IMR-90 (cell line): ENCODE measurements at regions not wholly inside any gene's neighbourhood (a gene's known extent, or its start where the extent isn't known, plus 50 kb on each side); places are given as distances from the start of the nearest gene placed in this dataset.

Experiments used
- ATAC-seq: fragments of 200-7000 bp; cut with Tn5 transposase; 2 replicates; pipeline ENCODE4 v1.9.1; 2020; ENCODE audit warnings: low read depth, mild to moderate bottlenecking, moderate library complexity
- BruUV-seq: library from RNA; stranded (reverse); fragments of 400-500 nt; replicated peaks from 2 replicates; lab custom pipeline; 2021; lab: Mats Ljungman, UMichigan
- CTCF ChIA-PET: fragments of 300-600 bp; formaldehyde crosslinking; extraction: SDS; loops from one replicate; lab custom pipeline; 2021; ENCODE audit warnings: antibody characterized with exemption; lab: Yijun Ruan, JAX
- POLR2A ChIA-PET: fragments of 300-600 bp; sonication (Branson Sonifier 250); formaldehyde crosslinking; loops from one replicate; lab custom pipeline; 2022; ENCODE audit warnings: antibody characterized with exemption; ENCODE audit not compliant: unreplicated experiment; lab: Charles Lee
- DNase-seq: peaks from one replicate; pipeline ENCODE4 v3.0.0; 2013
- H2AFZ ChIP-seq: replicated peaks from 2 replicates; pipeline ENCODE3; 2013; ENCODE audit warnings: low read length, mild to moderate bottlenecking; ENCODE audit not compliant: poor library complexity
- H2AK5ac ChIP-seq: 2 replicates; pipeline ENCODE4 v1.6.1; 2013; ENCODE audit warnings: low read depth, low read length, inconsistent platforms
- H2AK9ac ChIP-seq: replicated peaks from 2 replicates; pipeline ENCODE3; 2013; ENCODE audit warnings: mild to moderate bottlenecking, low read depth, low read length, moderate library complexity; ENCODE audit not compliant: poor library complexity
- H2BK120ac ChIP-seq: 2 replicates; pipeline ENCODE4 v1.6.1; 2013; ENCODE audit warnings: low read depth, low read length, inconsistent platforms
- H2BK15ac ChIP-seq: 3 replicates; pipeline ENCODE4 v1.6.1; 2013; ENCODE audit warnings: low read depth, low read length, inconsistent platforms
- H2BK20ac ChIP-seq: 2 replicates; pipeline ENCODE4 v1.6.1; 2013; ENCODE audit warnings: low read depth, mild to moderate bottlenecking, inconsistent platforms, low read length, moderate library complexity
- H2BK5ac ChIP-seq: 2 replicates; pipeline ENCODE4 v1.6.1; 2013; ENCODE audit warnings: mild to moderate bottlenecking, low read depth, low read length, inconsistent platforms; ENCODE audit not compliant: poor library complexity, severe bottlenecking
- H3K14ac ChIP-seq: replicated peaks from 2 replicates; pipeline ENCODE4 v1.6.1; 2013; ENCODE audit warnings: low read depth, low read length, inconsistent platforms
- H3K18ac ChIP-seq: 2 replicates; pipeline ENCODE4 v1.6.1; 2013; ENCODE audit warnings: low read depth, low read length, control low read depth
- H3K23ac ChIP-seq: 2 replicates; pipeline ENCODE4 v1.6.1; 2013; ENCODE audit warnings: low read depth, low read length, inconsistent platforms
- H3K27ac ChIP-seq: 2 replicates; pipeline ENCODE4 v1.5.1; 2013; ENCODE audit warnings: mild to moderate bottlenecking, control low read depth, low read length; ENCODE audit not compliant: insufficient read depth
- H3K27me3 ChIP-seq: 2 replicates; pipeline ENCODE4 v1.6.1; 2013; ENCODE audit warnings: low read length; ENCODE audit not compliant: control insufficient read depth, insufficient read depth
- H3K36me3 ChIP-seq: 2 replicates; pipeline ENCODE4 v1.6.1; 2013; ENCODE audit warnings: low read length, mixed read lengths; ENCODE audit not compliant: control insufficient read depth, insufficient read depth
- H3K4ac ChIP-seq: 2 replicates; pipeline ENCODE4 v1.6.1; 2013; ENCODE audit warnings: low read depth, low read length, inconsistent platforms
- H3K4me1 ChIP-seq: 2 replicates; pipeline ENCODE4 v1.6.1; 2013; ENCODE audit warnings: low read length, mixed read lengths; ENCODE audit not compliant: control insufficient read depth, insufficient read depth
- H3K4me2 ChIP-seq: 2 replicates; pipeline ENCODE4 v1.6.1; 2013; ENCODE audit warnings: low read depth, mild to moderate bottlenecking, control low read depth, low read length, moderate library complexity
- H3K4me3 ChIP-seq: 2 replicates; pipeline ENCODE4 v1.5.1; 2013; ENCODE audit warnings: low read depth, mild to moderate bottlenecking, control low read depth, low read length, moderate library complexity; ENCODE audit not compliant: insufficient read depth
- H3K56ac ChIP-seq: 2 replicates; pipeline ENCODE4 v1.6.1; 2013; ENCODE audit warnings: low read length, inconsistent platforms; ENCODE audit not compliant: insufficient read depth; ENCODE audit errors: extremely low read depth
- H3K79me1 ChIP-seq, 2 experiments: 2 replicates each; pipeline ENCODE4 v1.6.1; 2013; ENCODE audit warnings: low read length in 2 of 2, inconsistent platforms in 1 of 2, low read depth in 1 of 2
- H3K9ac ChIP-seq: 2 replicates; pipeline ENCODE4 v1.6.1; 2013; ENCODE audit warnings: low read depth, low read length, control low read depth
- H3K9me1 ChIP-seq: 2 replicates; pipeline ENCODE4 v1.6.1; 2013; ENCODE audit warnings: low read length, inconsistent platforms; ENCODE audit not compliant: insufficient read depth
- H3K9me3 ChIP-seq: 2 replicates; pipeline ENCODE4 v1.6.1; 2013; ENCODE audit warnings: low read length; ENCODE audit not compliant: control insufficient read depth, insufficient read depth
- H4K20me1 ChIP-seq: 2 replicates; pipeline ENCODE4 v1.6.1; 2013; ENCODE audit warnings: low read length, inconsistent platforms; ENCODE audit not compliant: insufficient read depth
- H4K5ac ChIP-seq: 2 replicates; pipeline ENCODE4 v1.6.1; 2013; ENCODE audit warnings: mild to moderate bottlenecking, low read depth, low read length, control low read depth
- H4K8ac ChIP-seq, 2 experiments: 2 replicates each; pipeline ENCODE4 v1.6.1; 2013; ENCODE audit warnings: low read depth in 2 of 2, low read length in 2 of 2, control low read depth in 1 of 2, inconsistent platforms in 1 of 2
- H4K91ac ChIP-seq: 2 replicates; pipeline ENCODE4 v1.6.1; 2013; ENCODE audit warnings: low read depth, low read length, inconsistent platforms; ENCODE audit not compliant: insufficient read depth
- BHLHE40 ChIP-seq: fragments of 150-350 bp; IDR thresholded peaks from 2 replicates; pipeline ENCODE4 v1.6.1; 2016; ENCODE audit warnings: mild to moderate bottlenecking, low read depth, low read length
- CEBPB ChIP-seq: IDR thresholded peaks from 2 replicates; pipeline ENCODE4 v1.6.1; 2012; ENCODE audit warnings: low read depth, low read length, improper control_type of control experiment
- CHD1 ChIP-seq: IDR thresholded peaks from 2 replicates; pipeline ENCODE4 v1.6.1; 2012; ENCODE audit warnings: low read depth, low read length, improper control_type of control experiment
- FOS ChIP-seq: fragments of 150-350 bp; IDR thresholded peaks from 2 replicates; pipeline ENCODE4 v1.6.1; 2016; ENCODE audit warnings: low read depth, low read length
- MAFK ChIP-seq: IDR thresholded peaks from 2 replicates; pipeline ENCODE4 v1.6.1; 2012; ENCODE audit warnings: low read depth, low read length, improper control_type of control experiment
- MAZ ChIP-seq: IDR thresholded peaks from 2 replicates; pipeline ENCODE4 v1.6.1; 2012; ENCODE audit warnings: low read depth, mild to moderate bottlenecking, low read length, improper control_type of control experiment, moderate library complexity, borderline replicate concordance
- MXI1 ChIP-seq: IDR thresholded peaks from 2 replicates; pipeline ENCODE4 v1.6.1; 2012; ENCODE audit warnings: low read depth, mild to moderate bottlenecking, low read length, moderate library complexity, borderline replicate concordance
- NFE2L2 ChIP-seq: fragments of 150-350 bp; IDR thresholded peaks from 2 replicates; pipeline ENCODE4 v1.6.1; 2016; ENCODE audit warnings: low read depth, mild to moderate bottlenecking, low read length
- POLR2A ChIP-seq: IDR thresholded peaks from 2 replicates; pipeline ENCODE4 v1.6.1; 2012; ENCODE audit warnings: mild to moderate bottlenecking, low read depth, low read length
- RAD21 ChIP-seq: IDR thresholded peaks from 2 replicates; pipeline ENCODE4 v1.6.1; 2012; ENCODE audit warnings: low read length, improper control_type of control experiment
- RCOR1 ChIP-seq: IDR thresholded peaks from 2 replicates; pipeline ENCODE4 v1.6.1; 2012; ENCODE audit warnings: mild to moderate bottlenecking, low read length, improper control_type of control experiment; ENCODE audit not compliant: insufficient replicate concordance
- RFX5 ChIP-seq: IDR thresholded peaks from 2 replicates; pipeline ENCODE4 v1.8.0; 2012; ENCODE audit warnings: low read depth, mild to moderate bottlenecking, low read length, moderate library complexity
- SMC3 ChIP-seq: fragments of 150-350 bp; IDR thresholded peaks from 2 replicates; pipeline ENCODE4 v1.6.1; 2016; ENCODE audit warnings: low read depth, mild to moderate bottlenecking, antibody characterized with exemption, low read length, moderate library complexity
- WGBS, 2 experiments: methylation state at CpG; one replicate each; pipeline versions ENCODE4 v1.1.5 to v1.1.7; 2013; ENCODE audit warnings: missing lambda C conversion rate in 2 of 2; ENCODE audit not compliant: insufficient read length in 1 of 2; ENCODE audit errors: extremely low coverage in 2 of 2; 5-methylcytosine and 5-hydroxymethylcytosine counted together
- dilution Hi-C: fragments of 300-500 bp; cut with HindIII; formaldehyde crosslinking; loops from one replicate; pipeline ENCODE4 v1.14.3; 2018; ENCODE audit warnings: low sequenced_read_pairs; ENCODE audit not compliant: unreplicated experiment
- in situ Hi-C: fragments of 300-500 bp; cut with MboI; formaldehyde crosslinking; loops from 3 replicates; pipeline ENCODE4 v1.14.3; 2019; ENCODE audit warnings: low sequenced_read_pairs, inconsistent platforms, mixed read lengths
- intact Hi-C: fragments of 100-400 bp; cut with micrococcal nuclease; formaldehyde crosslinking; loops from 2 replicates; pipeline ENCODE4 v1.10.0; 2022
- TF ChIP-seq, protein P1 (sequence below): conservative IDR thresholded peaks from 2 replicates; pipeline ENCODE4 v1.5.1; 2012; ENCODE audit warnings: mild to moderate bottlenecking, low read depth, low read length, improper control_type of control experiment
- TF ChIP-seq, protein P2 (sequence below): fragments of 150-350 bp; IDR thresholded peaks from 2 replicates; pipeline ENCODE4 v1.6.1; 2016; ENCODE audit warnings: low read depth, mild to moderate bottlenecking, low read length, moderate library complexity, borderline replicate concordance
- TF ChIP-seq, protein P3 (sequence below): fragments of 150-350 bp; IDR thresholded peaks from 2 replicates; pipeline ENCODE4 v1.6.1; 2017; ENCODE audit warnings: mild to moderate bottlenecking, antibody characterized with exemption, low read length, low read depth

DNA sequence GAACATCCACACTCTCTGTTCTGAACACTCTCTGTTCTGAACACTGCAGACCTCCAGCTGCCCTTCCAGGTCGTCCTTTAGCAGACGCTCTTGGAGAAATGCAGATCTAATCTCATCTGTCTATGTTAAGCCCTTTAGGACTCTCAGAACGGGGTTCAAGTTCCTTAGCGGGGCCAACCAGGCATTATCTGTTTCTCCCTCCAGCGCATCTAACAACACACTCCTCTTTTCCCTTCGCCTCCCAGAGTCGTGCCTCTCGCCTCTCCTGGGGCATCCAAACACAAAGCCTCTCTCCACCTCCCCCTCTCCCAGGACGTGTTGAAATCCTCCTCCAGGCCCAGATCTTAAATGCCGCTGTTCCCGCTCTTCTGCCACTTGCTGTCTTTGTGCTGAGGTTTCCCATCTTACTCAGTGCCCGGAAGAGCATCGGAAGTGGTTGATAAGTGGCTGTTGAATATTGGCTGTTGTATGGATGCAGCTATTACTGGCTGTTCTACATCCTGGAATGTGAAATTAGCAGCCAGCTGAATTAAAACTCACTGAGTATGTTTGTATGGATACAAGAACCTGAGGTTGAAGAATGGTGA, 108.4 kb upstream of the GGTLC1 start:
- DNase-seq = no peak
- dilution Hi-C loops = no loop called here
- H4K20me1 ChIP-seq = no peaks in the 10 kb centered on the region
- H3K27me3 ChIP-seq = no peaks in the 10 kb centered on the region
- H3K14ac ChIP-seq = no peak overlapping the region
- no peak overlapping the region for H3K56ac ChIP-seq
- H2AK5ac ChIP-seq = no peak overlapping the region
- no peaks in the 10 kb centered on the region for H3K9me3 ChIP-seq
- BruUV-seq = no TSS peak
- H2BK5ac ChIP-seq = no peak overlapping the region
- no peak overlapping the region for H2AFZ ChIP-seq
- H3K4me1 ChIP-seq = no peaks in the 10 kb centered on the region
- 53% methylated on average over 6 of the region's 13 CpGs; no CpG with 5 or more reads in 1 of the 2 experiments for WGBS, 2 experiments
- no peak overlapping the region for H4K5ac ChIP-seq
- H3K23ac ChIP-seq = no peak overlapping the region
- POLR2A ChIA-PET = no interaction called here
- CTCF ChIA-PET = no interaction called here
- no peak overlapping the region for H2AK9ac ChIP-seq
- no peak overlapping the region for H3K4me2 ChIP-seq
- in situ Hi-C loops = no loop called here
- no peak overlapping the region for H3K27ac ChIP-seq
- H3K9me1 ChIP-seq = no peaks in the 10 kb centered on the region
- H4K91ac ChIP-seq = no peak overlapping the region
- H3K36me3 ChIP-seq = no peaks in the 10 kb centered on the region
- no peak overlapping the region for H2BK120ac ChIP-seq
- H3K18ac ChIP-seq = no peak overlapping the region
- H3K9ac ChIP-seq = no peak overlapping the region
- H4K8ac ChIP-seq = no peak overlapping the region
- intact Hi-C loops = no loop called here
- H3K79me1 ChIP-seq = no peaks in the 10 kb centered on the region
- ATAC-seq = no peak
- no peak overlapping the region for H2BK20ac ChIP-seq
- H2BK15ac ChIP-seq = no peak overlapping the region
- no peak overlapping the region for H3K4me3 ChIP-seq
- no peak overlapping the region for H3K4ac ChIP-seq
- TF ChIP-seq BHLHE40 (no peak), NFE2L2 (no peak), RFX5 (no peak), MAFK (no peak), MAZ (no peak), RAD21 (no peak), RCOR1 (no peak), SMC3 (no peak), CEBPB (no peak), POLR2A (no peak), MXI1 (no peak), CHD1 (no peak), FOS (no peak)
- TF ChIP-seq, protein P1, sequence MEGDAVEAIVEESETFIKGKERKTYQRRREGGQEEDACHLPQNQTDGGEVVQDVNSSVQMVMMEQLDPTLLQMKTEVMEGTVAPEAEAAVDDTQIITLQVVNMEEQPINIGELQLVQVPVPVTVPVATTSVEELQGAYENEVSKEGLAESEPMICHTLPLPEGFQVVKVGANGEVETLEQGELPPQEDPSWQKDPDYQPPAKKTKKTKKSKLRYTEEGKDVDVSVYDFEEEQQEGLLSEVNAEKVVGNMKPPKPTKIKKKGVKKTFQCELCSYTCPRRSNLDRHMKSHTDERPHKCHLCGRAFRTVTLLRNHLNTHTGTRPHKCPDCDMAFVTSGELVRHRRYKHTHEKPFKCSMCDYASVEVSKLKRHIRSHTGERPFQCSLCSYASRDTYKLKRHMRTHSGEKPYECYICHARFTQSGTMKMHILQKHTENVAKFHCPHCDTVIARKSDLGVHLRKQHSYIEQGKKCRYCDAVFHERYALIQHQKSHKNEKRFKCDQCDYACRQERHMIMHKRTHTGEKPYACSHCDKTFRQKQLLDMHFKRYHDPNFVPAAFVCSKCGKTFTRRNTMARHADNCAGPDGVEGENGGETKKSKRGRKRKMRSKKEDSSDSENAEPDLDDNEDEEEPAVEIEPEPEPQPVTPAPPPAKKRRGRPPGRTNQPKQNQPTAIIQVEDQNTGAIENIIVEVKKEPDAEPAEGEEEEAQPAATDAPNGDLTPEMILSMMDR = no peak
- TF ChIP-seq, protein P2, sequence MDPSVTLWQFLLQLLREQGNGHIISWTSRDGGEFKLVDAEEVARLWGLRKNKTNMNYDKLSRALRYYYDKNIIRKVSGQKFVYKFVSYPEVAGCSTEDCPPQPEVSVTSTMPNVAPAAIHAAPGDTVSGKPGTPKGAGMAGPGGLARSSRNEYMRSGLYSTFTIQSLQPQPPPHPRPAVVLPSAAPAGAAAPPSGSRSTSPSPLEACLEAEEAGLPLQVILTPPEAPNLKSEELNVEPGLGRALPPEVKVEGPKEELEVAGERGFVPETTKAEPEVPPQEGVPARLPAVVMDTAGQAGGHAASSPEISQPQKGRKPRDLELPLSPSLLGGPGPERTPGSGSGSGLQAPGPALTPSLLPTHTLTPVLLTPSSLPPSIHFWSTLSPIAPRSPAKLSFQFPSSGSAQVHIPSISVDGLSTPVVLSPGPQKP = no peak
- TF ChIP-seq, protein P3, sequence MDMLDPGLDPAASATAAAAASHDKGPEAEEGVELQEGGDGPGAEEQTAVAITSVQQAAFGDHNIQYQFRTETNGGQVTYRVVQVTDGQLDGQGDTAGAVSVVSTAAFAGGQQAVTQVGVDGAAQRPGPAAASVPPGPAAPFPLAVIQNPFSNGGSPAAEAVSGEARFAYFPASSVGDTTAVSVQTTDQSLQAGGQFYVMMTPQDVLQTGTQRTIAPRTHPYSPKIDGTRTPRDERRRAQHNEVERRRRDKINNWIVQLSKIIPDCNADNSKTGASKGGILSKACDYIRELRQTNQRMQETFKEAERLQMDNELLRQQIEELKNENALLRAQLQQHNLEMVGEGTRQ = no peak
